Loucy (cell line): ENCODE measurements at regions not wholly inside any gene's neighbourhood (a gene's known extent, or its start where the extent isn't known, plus 50 kb on each side); places are given as distances from the start of the nearest gene placed in this dataset.

Experiments used
- CTCF ChIP-seq: fragments of 200-600 bp; sonication (generic); conservative IDR thresholded peaks from 2 replicates; pipeline ENCODE4 v1.5.1; 2014; ENCODE audit warnings: mild to moderate bottlenecking, antibody characterized with exemption, low read length
- EZH2phosphoT487 ChIP-seq: fragments of 200-600 bp; IDR thresholded peaks from 2 replicates; pipeline ENCODE4 v1.6.1; 2018; ENCODE audit warnings: antibody characterized with exemption, mild to moderate bottlenecking, moderate library complexity, borderline replicate concordance

GRCh38 chr2:156841321-156841720 is 405.1 kb downstream of the GPD2 start:
- TF ChIP-seq CTCF, result no peak
- no peak for TF ChIP-seq EZH2phosphoT487
